Glutamatergic neuron (in vitro differentiated cells): ENCODE measurements at regions not wholly inside any gene's neighbourhood (a gene's known extent, or its start where the extent isn't known, plus 50 kb on each side); places are given as distances from the start of the nearest gene placed in this dataset.
A peak's percentile ranks its signal among the peaks of the same experiment; 100 is the strongest.

Experiments
- DNase-seq: peaks from one replicate; pipeline ENCODE4 v3.0.0; 2022
- H3K27ac Mint-ChIP-seq: one replicate; pipeline ENCODE4 v1.8.0; 2020; ENCODE audit warnings: mild to moderate bottlenecking, mixed read lengths, inconsistent platforms; ENCODE audit not compliant: unreplicated experiment
- H3K27me3 Mint-ChIP-seq: one replicate; pipeline ENCODE4 v1.8.0; 2020; ENCODE audit warnings: mild to moderate bottlenecking, moderate library complexity, mixed read lengths, inconsistent platforms; ENCODE audit not compliant: unreplicated experiment
- H3K36me3 Mint-ChIP-seq: one replicate; pipeline ENCODE4 v1.8.0; 2020; ENCODE audit warnings: mild to moderate bottlenecking, mixed read lengths, inconsistent platforms; ENCODE audit not compliant: unreplicated experiment
- H3K4me1 Mint-ChIP-seq: one replicate; pipeline ENCODE4 v1.8.0; 2020; ENCODE audit warnings: mild to moderate bottlenecking, low read depth, mixed read lengths, inconsistent platforms; ENCODE audit not compliant: unreplicated experiment
- H3K4me3 Mint-ChIP-seq: one replicate; pipeline ENCODE4 v1.8.0; 2020; ENCODE audit warnings: mild to moderate bottlenecking, mixed read lengths, inconsistent platforms; ENCODE audit not compliant: unreplicated experiment
- H3K9me3 Mint-ChIP-seq: one replicate; pipeline ENCODE4 v1.8.0; 2020; ENCODE audit warnings: mild to moderate bottlenecking, moderate library complexity, mixed read lengths, inconsistent platforms; ENCODE audit not compliant: unreplicated experiment
- CTCF ChIP-seq: fragments of 200-600 bp; sonication (generic); IDR thresholded peaks from one replicate; pipeline ENCODE4 v1.5.0; 2021; ENCODE audit not compliant: partially characterized antibody, unreplicated experiment

- Mint-ChIP-seq H3K27ac (no peak overlapping the region), H3K27me3 (no peaks in the 10 kb centered on the region), H3K4me3 (no peak overlapping the region), H3K36me3 (no peaks in the 10 kb centered on the region), H3K4me1 (no peaks in the 10 kb centered on the region), H3K9me3 (no peaks in the 10 kb centered on the region)
- DNase-seq: no peak
- TF ChIP-seq CTCF: no peak
Measured at GRCh38 chr13:69547780-69548179, 559.8 kb upstream of the ATXN8OS start.

- Mint-ChIP-seq H3K27me3 (no peaks in the 10 kb centered on the region), H3K27ac (no peak overlapping the region), H3K4me1 (no peaks in the 10 kb centered on the region), H3K9me3 (no peaks in the 10 kb centered on the region), H3K4me3 (no peak overlapping the region), H3K36me3 (no peaks in the 10 kb centered on the region)
- no peak for TF ChIP-seq CTCF
- no peak for DNase-seq
Measured at GRCh38 chr13:69545551-69545950, 562.1 kb upstream of the ATXN8OS start.

GRCh38 chr13:69524459-69525150 lies 583.0 kb upstream of the ATXN8OS start:
- Mint-ChIP-seq H3K4me1 (no peaks in the 10 kb centered on the region), H3K36me3 (no peaks in the 10 kb centered on the region), H3K27me3 (no peaks in the 10 kb centered on the region), H3K9me3 (no peaks in the 10 kb centered on the region), H3K27ac (no peak overlapping the region), H3K4me3 (no peak overlapping the region)
- no peak for DNase-seq
- TF ChIP-seq CTCF: peak; percentile 71

- no peaks in the 10 kb centered on the region for H3K27me3 Mint-ChIP-seq
- no peak for TF ChIP-seq CTCF
- H3K36me3 Mint-ChIP-seq: no peaks in the 10 kb centered on the region
- H3K4me3 Mint-ChIP-seq: no peak overlapping the region
- no peaks in the 10 kb centered on the region for H3K9me3 Mint-ChIP-seq
- peaks cover 12% of the 10 kb centered on the region for H3K4me1 Mint-ChIP-seq
- H3K27ac Mint-ChIP-seq: peak overlapping the region; percentile 62
- DNase-seq: no peak
Measured at GRCh38 chr13:69496981-69497380, 610.6 kb upstream of the ATXN8OS start.

GRCh38 chr13:69495096-69495495 lies 612.5 kb upstream of the ATXN8OS start:
- Mint-ChIP-seq H3K27me3 (peaks cover under 1% of the 10 kb centered on the region), H3K4me1 (peaks cover 12% of the 10 kb centered on the region), H3K27ac (no peak overlapping the region), H3K4me3 (no peak overlapping the region), H3K36me3 (peaks cover 7% of the 10 kb centered on the region), H3K9me3 (peaks cover 3% of the 10 kb centered on the region)
- no peak for TF ChIP-seq CTCF
- DNase-seq: no peak
